LNCaP clone FGC (cell line): ENCODE measurements at regions not wholly inside any gene's neighbourhood (a gene's known extent, or its start where the extent isn't known, plus 50 kb on each side); places are given as distances from the start of the nearest gene placed in this dataset.
A peak's percentile ranks its signal among the peaks of the same experiment; 100 is the strongest.

Experiments
- DNase-seq: peaks from one replicate; pipeline ENCODE4 v3.0.0-alpha.2; 2011; ENCODE audit warnings: low read depth
- H3K4me3 ChIP-seq: 2 replicates; pipeline ENCODE4 v1.5.1; 2011; ENCODE audit warnings: mild to moderate bottlenecking, low read depth, low read length, control low read depth
- CTCF ChIP-seq: IDR thresholded peaks from 2 replicates; pipeline ENCODE4 v1.5.1; 2012; ENCODE audit warnings: mild to moderate bottlenecking; ENCODE audit not compliant: control insufficient read depth, insufficient read depth; ENCODE audit errors: extremely low read depth

GRCh38 chr7:84247591-84247990 is 53.0 kb upstream of the SEMA3A start:
- no peak for DNase-seq
- no peak overlapping the region for H3K4me3 ChIP-seq
- TF ChIP-seq CTCF, result no peak

- TF ChIP-seq CTCF, result no peak
- H3K4me3 ChIP-seq, result no peak overlapping the region
- peak; percentile 1 for DNase-seq
Observed at GRCh38 chr7:84245835-84246234, 51.2 kb upstream of the SEMA3A start.
